Renal cortical epithelial cell (primary cell): ENCODE measurements at regions not wholly inside any gene's neighbourhood (a gene's known extent, or its start where the extent isn't known, plus 50 kb on each side); places are given as distances from the start of the nearest gene placed in this dataset.

Experiments
- DNase-seq: peaks from one replicate; pipeline ENCODE4 v3.0.0-alpha.2; 2011; ENCODE audit warnings: low read depth

DNA sequence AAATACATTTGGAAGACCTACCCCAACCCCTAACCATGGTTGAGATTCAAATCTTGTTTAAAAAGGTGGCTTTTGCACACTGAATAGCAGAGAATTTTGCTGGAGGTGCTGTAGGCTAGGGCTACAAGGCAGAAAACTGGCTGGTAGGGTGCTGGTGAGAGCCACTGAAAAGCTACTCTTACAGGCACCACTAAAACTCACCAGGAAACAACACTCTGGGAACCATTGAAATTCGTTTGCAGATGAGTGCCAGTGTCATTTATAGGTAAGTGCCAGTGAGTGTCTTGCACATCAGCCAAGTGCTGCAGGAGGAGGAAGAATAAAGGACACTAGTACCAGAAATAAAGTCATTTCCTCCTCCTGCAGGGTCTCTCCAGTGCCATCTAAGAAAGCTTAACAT lies 610.2 kb downstream of the ZNF385D start:
- DNase-seq = no peak

- DNase-seq = no peak
These were observed 612.9 kb downstream of the ZNF385D start for GRCh38 chr3:21138085-21138484.

DNA sequence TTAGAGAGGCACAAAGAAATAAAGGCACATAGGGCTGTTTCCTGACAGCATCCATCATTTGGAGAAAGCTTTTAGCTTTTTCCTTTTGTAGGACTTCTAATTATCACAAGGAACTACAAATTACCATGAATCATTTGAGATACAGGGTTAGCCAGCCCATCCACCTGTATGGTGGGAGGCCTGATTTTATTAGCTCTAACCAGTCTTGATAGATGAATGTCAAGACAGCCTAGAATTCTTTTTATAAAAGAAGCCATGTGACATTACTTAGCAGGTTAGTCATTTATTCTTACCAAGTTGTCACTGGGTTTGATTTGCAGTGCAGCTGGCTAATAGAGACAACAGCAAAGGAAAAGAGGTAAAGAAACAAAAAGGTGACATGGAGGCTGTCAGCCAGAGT lies 618.1 kb downstream of the ZNF385D start:
- no peak for DNase-seq

DNA sequence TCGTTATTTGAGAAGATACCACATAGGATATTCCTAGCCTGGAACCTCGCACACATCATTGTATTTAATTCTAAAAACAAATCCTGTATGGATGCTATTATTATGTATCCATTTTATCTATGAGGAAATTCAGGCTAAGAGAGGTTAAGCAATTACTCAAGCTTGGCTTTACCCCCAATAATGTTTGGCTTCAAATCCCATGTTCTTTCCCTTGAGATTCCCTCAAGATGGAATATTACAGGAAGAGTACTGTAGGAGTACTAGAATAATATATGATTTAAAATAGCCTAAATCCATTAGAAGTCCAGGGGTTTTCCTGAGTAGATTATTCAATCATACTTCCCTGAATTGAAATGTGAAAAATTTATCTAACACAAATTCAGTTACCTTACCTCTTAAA lies 630.2 kb downstream of the ZNF385D start:
- DNase-seq = no peak

- peak; percentile 7 for DNase-seq
These were observed 633.6 kb downstream of the ZNF385D start for GRCh38 chr3:21117370-21117769.

DNA sequence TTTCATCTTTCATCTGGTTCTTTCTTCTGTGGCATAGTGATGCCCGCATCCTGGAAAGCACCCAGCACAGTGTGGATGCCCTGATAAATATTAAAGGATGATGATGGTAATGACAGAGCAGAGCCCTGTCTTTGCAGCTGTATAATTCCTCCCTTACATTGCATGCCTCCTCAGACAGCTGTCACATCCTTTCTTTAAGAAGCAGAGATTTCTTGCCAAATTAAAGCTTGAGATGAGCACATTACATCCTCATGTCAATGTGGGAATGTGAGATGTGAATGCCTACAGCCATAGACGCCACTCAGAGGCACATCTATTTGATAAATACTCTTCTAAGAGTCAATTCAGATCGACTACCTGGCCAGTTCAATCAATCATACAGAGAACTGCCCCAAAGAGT lies 642.0 kb downstream of the ZNF385D start:
- no peak for DNase-seq

DNA sequence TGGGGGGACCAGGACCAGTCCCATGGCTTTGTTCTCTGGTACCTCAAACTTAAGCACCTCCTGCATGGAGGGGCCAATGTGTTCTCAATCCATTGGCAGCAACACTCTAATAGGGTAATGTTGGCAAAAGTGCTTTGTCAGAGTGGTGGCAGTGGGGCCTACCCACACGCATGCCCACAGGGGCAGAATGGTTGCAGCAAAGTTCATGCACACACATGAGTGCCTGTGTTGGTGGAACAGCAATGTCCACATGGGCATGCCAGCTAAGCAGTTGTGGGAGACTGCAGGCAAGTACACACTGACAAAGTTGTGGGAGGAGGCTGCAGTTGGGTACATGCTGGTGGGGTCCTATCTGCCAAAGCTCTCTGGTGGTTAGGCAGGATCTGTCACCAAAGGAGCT lies 645.2 kb downstream of the ZNF385D start:
- no peak for DNase-seq

- no peak for DNase-seq
These were observed 650.2 kb downstream of the ZNF385D start for GRCh38 chr3:21100656-21101359.

DNA sequence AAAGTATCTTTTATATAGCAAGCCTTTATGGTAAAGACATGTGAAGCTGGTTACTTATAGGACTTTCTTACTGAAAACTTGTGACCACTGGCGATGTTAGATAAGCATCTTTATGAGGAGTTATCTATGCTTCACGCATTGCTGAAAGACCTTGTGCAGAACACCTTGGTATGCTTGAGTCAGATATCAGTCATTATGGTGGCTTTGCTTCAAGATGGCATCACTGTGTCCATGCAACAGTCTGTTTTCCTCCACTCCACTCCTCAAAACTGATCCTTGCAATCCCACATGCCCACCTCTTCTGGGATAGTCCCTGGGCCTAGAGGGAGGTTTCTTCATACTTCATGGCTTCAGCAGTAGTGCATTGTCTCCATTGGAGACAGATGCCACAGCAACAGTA lies 656.3 kb downstream of the ZNF385D start:
- DNase-seq = no peak

GRCh38 chr3:21073561-21073960 lies 677.4 kb downstream of the ZNF385D start:
- no peak for DNase-seq

DNA sequence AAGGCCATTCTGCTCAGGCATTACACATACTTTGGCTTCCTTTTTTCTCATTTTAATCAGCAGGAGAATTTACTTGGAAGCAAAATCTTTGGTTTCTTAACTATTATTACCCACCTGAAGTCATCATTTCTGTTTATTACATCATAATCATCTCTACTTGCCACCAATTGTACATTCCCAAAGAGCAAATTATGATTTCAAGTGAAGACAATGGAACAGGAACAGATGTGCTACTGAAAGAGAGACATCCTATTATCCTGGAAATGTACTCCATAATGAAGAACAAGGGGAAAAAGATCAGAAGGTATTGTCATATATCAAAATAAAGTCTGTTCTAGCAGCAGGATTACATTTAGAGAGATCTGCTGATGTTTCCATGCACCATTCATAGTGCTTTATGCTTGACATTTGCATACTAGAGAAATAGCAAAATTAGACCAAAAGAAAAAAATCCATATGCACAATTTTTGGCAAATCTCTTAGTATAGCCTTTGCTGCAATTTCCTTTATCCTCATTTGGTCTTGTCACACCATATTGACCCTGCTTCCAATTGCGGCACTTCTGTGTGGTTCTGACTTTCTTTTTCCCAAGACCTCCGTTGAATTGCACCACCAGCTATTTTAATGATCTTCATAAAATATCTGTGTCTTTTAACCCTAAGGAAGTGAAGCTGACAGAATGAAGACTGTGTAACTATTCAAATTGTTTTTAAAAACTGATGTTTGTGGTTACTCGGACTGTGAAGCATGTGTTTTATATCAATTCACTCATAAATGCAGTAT lies 683.8 kb downstream of the ZNF385D start:
- no peak for DNase-seq

DNA sequence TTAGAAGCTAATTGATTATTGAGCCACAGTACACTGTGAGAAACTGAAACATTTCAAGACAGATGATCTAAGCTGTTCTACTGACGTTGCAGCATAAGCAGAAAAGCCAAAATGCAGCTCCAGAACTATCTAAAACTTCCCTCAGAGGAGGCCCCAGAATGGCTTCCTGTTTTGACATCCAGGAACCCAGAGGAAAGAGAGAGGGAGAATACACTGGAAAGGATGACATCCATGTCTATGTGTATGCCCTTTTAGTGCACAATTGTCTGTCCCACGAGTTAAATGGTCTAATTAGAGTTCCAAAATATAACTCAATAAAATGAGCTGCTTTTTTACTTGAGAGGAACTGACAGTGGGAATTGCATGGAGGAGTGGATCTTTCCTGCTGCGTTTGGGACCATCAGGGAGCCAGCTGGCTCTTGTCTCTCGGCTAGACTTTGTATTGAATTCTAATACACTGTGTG lies 688.1 kb downstream of the ZNF385D start:
- no peak for DNase-seq

DNA sequence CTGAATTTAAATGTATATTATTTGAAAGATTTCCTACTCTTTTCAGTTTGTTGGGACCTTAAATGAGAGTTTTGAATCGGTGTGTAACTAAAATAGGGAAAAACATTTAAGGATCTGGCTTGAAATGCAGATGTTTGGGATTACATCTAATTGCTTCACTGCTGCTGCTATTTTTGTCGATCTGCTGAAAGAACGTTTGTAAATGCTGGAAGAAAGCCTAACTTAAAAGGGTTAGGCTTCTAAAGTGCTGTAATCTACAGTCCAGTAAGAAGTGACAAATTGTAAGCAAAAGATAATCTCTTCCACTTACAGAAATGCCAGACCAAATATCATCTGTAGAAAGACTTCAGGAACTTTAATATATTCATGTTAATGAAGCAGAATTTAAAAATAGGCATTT lies 691.6 kb downstream of the ZNF385D start:
- no peak for DNase-seq

DNA sequence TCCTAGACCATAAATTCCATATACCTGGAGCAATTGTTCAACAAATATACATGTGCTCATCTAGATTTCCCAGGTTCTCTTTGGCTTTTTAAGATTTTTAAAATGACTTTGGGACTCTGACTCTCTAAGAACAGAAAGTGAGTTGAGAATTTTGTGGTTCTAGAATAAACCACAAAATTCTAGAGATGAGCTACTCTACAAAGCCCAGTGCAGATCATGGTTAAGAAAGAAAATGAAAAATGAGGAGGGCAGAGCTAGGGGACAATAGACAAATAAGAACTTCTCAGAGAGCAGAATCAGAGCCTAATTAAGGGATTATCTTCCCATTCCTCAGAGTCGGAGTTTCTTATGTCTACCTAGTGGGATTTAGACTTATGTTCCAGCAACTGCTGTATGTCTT lies 694.7 kb downstream of the ZNF385D start:
- no peak for DNase-seq

GRCh38 chr3:21055015-21055414 lies 696.0 kb downstream of the ZNF385D start:
- no peak for DNase-seq

- no peak for DNase-seq
These were observed 696.9 kb downstream of the ZNF385D start for GRCh38 chr3:21054064-21054463.

DNA sequence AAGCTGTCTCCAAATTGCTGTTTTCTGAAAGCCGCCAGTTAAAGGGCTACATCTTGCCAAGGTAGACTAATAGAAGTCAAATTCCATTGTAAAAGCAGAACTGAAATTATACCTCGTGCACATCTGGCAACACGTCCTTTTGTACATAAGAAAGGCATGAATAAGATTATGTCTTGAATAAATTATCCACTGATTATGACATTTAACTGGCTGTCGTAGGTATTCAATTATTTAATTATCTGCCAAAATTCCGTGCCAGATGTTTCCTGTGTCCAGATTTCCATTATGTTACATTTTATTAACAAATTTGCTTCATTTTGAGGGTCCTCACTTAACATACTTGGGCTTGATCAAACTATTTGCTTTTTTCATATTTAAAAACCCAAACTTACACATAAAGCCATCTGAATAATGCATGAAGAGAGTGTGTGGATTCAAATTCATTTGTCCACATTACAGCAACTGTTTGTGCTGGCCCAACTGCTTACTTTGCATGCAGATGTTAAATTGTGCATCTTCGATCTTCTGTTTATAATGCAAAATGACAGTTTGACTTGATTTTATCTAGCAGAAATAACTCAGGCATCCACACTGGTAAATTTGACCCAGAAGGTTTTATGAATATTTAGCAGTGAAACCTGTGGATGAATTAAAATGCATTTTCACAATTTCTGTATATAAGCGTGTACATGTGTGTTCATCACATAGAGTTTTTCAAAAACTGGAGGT lies 701.5 kb downstream of the ZNF385D start:
- no peak for DNase-seq

- no peak for DNase-seq
These were observed 707.9 kb downstream of the ZNF385D start for GRCh38 chr3:21043139-21043538.

DNA sequence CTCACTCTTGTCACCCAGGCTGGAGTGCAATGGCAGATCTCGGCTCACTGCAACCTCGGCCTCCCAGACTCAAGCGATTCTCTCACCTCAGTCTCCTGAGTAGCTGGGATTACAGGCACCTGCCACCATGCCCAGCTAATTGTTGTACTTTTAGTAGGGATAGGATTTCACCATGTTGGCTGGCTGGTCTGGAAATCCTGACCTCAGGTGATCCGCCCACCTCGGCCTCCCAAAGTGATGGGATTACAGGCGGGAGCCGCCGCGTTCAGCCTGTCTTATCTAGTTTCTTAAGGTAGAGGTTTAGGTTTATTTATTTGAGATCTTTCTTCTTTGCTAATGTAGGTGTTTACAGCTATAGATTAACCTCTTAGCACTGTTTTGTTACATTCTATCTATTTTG lies 708.8 kb downstream of the ZNF385D start:
- DNase-seq = no peak

DNA sequence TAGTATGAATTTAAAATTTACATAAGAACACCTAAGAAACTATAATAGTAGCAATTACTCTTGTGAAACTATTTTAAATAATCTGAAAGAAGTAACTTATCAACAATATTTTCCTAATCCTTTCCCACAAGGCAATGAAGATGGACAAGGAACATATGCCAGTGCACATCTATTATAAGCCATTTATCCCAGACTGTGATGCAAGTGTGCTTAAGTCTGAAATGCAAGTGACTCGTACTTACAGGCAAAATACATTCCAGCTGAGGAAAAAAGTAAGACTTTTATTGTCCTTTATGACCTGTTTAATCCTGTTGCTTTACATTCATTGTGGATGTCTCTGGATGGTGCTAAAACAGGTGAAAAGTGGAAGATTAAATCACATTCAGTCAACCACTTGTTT lies 709.4 kb downstream of the ZNF385D start:
- DNase-seq = peak; percentile 16

GRCh38 chr3:21036888-21037287 lies 714.1 kb downstream of the ZNF385D start:
- no peak for DNase-seq

DNA sequence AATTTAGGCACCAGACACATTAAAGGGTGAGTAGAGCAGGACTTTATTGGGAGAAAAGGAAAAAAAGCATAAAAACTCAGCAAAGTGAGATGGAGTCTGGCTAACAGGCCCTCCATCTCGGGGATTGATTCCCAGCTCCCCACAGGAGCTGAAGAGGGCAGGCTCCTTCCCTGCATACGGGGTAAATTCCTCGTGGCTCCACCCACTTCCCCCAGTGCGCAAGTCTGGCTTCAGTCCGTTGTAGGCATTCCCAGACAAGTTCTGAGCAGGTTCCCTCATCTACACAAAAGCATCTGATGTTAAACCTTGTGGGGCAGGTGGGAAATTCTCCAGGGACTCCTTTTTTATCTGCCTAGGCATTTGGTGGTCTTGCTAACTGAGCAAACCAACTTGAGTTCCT lies 722.6 kb downstream of the ZNF385D start:
- no peak for DNase-seq

- no peak for DNase-seq
These were observed 726.4 kb downstream of the ZNF385D start for GRCh38 chr3:21024563-21024962.
